UCSD-AML1 (cell line): ENCODE measurements at regions not wholly inside any gene's neighbourhood (a gene's known extent, or its start where the extent isn't known, plus 50 kb on each side); places are given as distances from the start of the nearest gene placed in this dataset.
"Not testable (repeated sequence)": the region's sequence is repeated elsewhere in the genome, so short reads cannot be mapped to it uniquely, and the experiment has no call there.

Experiments used
- DNase-seq: peaks from one replicate; lab custom pipeline; 2025; ENCODE audit not compliant: unreplicated experiment; lab: John Stamatoyannopoulos, UW

GRCh38 chr4:23970201-23970850, 80.5 kb upstream of the PPARGC1A start:
- DNase-seq, result no peak

- no peak for DNase-seq
These were observed 79.8 kb upstream of the PPARGC1A start for GRCh38 chr4:23969635-23970145.

- no peak for DNase-seq
These were observed 77.4 kb upstream of the PPARGC1A start for GRCh38 chr4:23967281-23967680.

- DNase-seq, result no peak
These were observed 76.9 kb upstream of the PPARGC1A start for GRCh38 chr4:23966725-23967124.

GRCh38 chr4:23962462-23962861, 72.6 kb upstream of the PPARGC1A start:
- DNase-seq, result no peak

GRCh38 chr4:23961395-23961794, 71.5 kb upstream of the PPARGC1A start:
- not testable (repeated sequence) for DNase-seq

GRCh38 chr4:23959396-23960148, 69.7 kb upstream of the PPARGC1A start:
- no peak for DNase-seq

- no peak for DNase-seq
These were observed 68.9 kb upstream of the PPARGC1A start for GRCh38 chr4:23958749-23959148.

- no peak for DNase-seq
These were observed 67.6 kb upstream of the PPARGC1A start for GRCh38 chr4:23957465-23957864.

- DNase-seq, result no peak
These were observed 66.9 kb upstream of the PPARGC1A start for GRCh38 chr4:23956601-23957364.

GRCh38 chr4:23952258-23952657, 62.4 kb upstream of the PPARGC1A start:
- no peak for DNase-seq

- no peak for DNase-seq
These were observed 58.0 kb upstream of the PPARGC1A start for GRCh38 chr4:23947826-23948225.

GRCh38 chr4:23946299-23946698, 56.5 kb upstream of the PPARGC1A start:
- no peak for DNase-seq

GRCh38 chr4:23945451-23946017, 55.7 kb upstream of the PPARGC1A start:
- peak; percentile 46 for DNase-seq

GRCh38 chr4:23944556-23944955, 54.7 kb upstream of the PPARGC1A start:
- DNase-seq, result not testable (repeated sequence)

- DNase-seq, result no peak
These were observed 53.6 kb upstream of the PPARGC1A start for GRCh38 chr4:23943478-23943877.

GRCh38 chr4:23942471-23942870, 52.6 kb upstream of the PPARGC1A start:
- no peak for DNase-seq
